Activated naive CD4-positive, alpha-beta T cell treated with anti-CD3 and anti-CD28 coated beads, Interleukin-2, amount 50 U/mL, for 24 hours (primary cell): ENCODE measurements at regions not wholly inside any gene's neighbourhood (a gene's known extent, or its start where the extent isn't known, plus 50 kb on each side); places are given as distances from the start of the nearest gene placed in this dataset.
"Not testable (repeated sequence)": the region's sequence is repeated elsewhere in the genome, so short reads cannot be mapped to it uniquely, and the experiment has no call there.

ENCODE experiments used
- H3K27ac Mint-ChIP-seq: one replicate; pipeline ENCODE4 v1.8.0; 2021; ENCODE audit warnings: mild to moderate bottlenecking, mixed read lengths
- H3K27me3 Mint-ChIP-seq: one replicate; pipeline ENCODE4 v1.8.0; 2021; ENCODE audit warnings: mixed read lengths
- H3K36me3 Mint-ChIP-seq: one replicate; pipeline ENCODE4 v1.8.0; 2021; ENCODE audit warnings: mixed read lengths
- H3K4me1 Mint-ChIP-seq: one replicate; pipeline ENCODE4 v1.8.0; 2021; ENCODE audit warnings: mixed read lengths
- H3K4me3 Mint-ChIP-seq: one replicate; pipeline ENCODE4 v1.8.0; 2021; ENCODE audit warnings: mild to moderate bottlenecking, mixed read lengths
- H3K9me3 Mint-ChIP-seq: one replicate; pipeline ENCODE4 v1.8.0; 2021; ENCODE audit warnings: mixed read lengths

GRCh38 chr2:242032780-242033656 is 163.5 kb downstream of the RTP5 start:
- no peaks in the 10 kb centered on the region for H3K27me3 Mint-ChIP-seq
- peak overlapping the region; percentile 70 for H3K27ac Mint-ChIP-seq
- no peaks in the 10 kb centered on the region for H3K9me3 Mint-ChIP-seq
- H3K4me3 Mint-ChIP-seq, result no peak overlapping the region
- H3K4me1 Mint-ChIP-seq, result peaks cover 56% of the 10 kb centered on the region
- peaks cover 21% of the 10 kb centered on the region for H3K36me3 Mint-ChIP-seq

DNA sequence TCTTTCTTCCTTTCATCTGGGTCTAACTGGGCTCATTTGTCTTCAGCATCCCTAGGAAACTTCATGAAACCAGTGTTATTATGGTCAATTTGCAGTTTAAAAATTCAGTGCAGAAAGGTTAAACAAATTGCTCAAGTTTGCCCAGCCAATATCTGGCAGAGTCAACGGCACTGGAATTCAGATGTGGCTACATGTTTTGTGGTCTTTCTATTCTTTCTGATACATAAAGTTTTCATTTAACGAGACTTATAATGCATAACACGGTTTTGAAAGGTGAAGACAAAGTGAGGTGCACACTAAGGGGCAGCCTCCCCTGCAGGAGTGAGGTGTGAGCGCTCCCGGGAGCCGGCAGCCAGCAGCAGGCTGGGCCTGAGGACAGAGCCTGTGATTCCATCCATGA is 164.6 kb downstream of the RTP5 start:
- H3K4me3 Mint-ChIP-seq, result peak overlapping the region; percentile 30

GRCh38 chr2:242034996-242035814 is 165.7 kb downstream of the RTP5 start:
- Mint-ChIP-seq H3K4me3 (no peak overlapping the region), H3K4me1 (peaks cover 36% of the 10 kb centered on the region), H3K9me3 (no peaks in the 10 kb centered on the region), H3K27me3 (no peaks in the 10 kb centered on the region), H3K27ac (no peak overlapping the region), H3K36me3 (peaks cover 7% of the 10 kb centered on the region)

More for the DNA sequence above, 164.6 kb downstream of the RTP5 start:
- H3K27me3 Mint-ChIP-seq, result no peaks in the 10 kb centered on the region
- peaks cover 15% of the 10 kb centered on the region for H3K36me3 Mint-ChIP-seq
- no peaks in the 10 kb centered on the region for H3K9me3 Mint-ChIP-seq
- H3K4me1 Mint-ChIP-seq, result peaks cover 47% of the 10 kb centered on the region
- peak overlapping the region; percentile 68 for H3K27ac Mint-ChIP-seq

- Mint-ChIP-seq H3K36me3 (peaks cover 5% of the 10 kb centered on the region), H3K4me3 (no peak overlapping the region), H3K9me3 (no peaks in the 10 kb centered on the region), H3K27ac (peak overlapping the region; percentile 8), H3K27me3 (no peaks in the 10 kb centered on the region), H3K4me1 (peaks cover 28% of the 10 kb centered on the region)
These were observed 166.5 kb downstream of the RTP5 start for GRCh38 chr2:242035858-242036652.

GRCh38 chr2:242036653-242036950 is 167.1 kb downstream of the RTP5 start:
- Mint-ChIP-seq H3K36me3 (peaks cover 3% of the 10 kb centered on the region), H3K4me1 (peaks cover 23% of the 10 kb centered on the region), H3K4me3 (no peak overlapping the region), H3K9me3 (no peaks in the 10 kb centered on the region), H3K27me3 (no peaks in the 10 kb centered on the region), H3K27ac (peak overlapping the region; percentile 8)

DNA sequence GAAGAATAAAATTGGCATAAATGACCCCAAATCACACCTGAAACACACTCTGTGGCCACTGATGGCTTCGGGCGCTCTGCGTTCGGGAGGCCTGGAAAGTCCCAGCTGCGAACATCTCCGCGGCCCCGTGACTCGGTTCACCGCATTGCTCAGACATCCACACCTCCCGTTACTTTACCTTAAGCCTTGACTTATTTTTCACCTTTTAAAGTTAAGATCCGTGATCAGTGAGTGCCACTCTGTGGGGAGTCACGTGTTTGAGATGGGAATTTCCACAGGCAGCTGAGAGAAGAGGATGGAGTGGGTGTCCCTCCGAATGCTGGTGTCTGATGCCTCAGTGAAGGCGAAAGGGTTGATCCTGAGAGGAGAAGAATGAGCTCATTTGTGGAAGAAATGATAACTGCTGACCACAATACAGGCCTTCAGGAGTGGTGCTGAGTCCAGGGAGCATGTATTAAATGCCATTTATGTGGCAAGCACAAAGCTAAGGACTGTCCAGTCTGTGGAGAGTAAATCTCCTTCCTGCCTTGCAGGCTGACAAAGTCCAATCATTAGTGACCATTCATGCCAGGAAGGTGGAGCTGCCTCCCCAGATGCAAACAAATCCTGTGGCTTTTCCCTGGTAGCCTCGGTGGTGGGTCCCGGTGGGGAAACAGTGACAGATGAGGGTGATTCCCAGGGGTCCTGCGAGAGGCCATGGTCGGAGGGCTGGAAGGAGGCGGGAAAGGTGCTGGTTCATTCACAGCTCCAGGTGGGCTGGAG is 168.8 kb downstream of the RTP5 start:
- H3K9me3 Mint-ChIP-seq, result no peaks in the 10 kb centered on the region
- H3K36me3 Mint-ChIP-seq, result peaks cover 2% of the 10 kb centered on the region
- H3K4me1 Mint-ChIP-seq, result peaks cover 9% of the 10 kb centered on the region
- H3K27ac Mint-ChIP-seq, result no peak overlapping the region
- peaks cover 2% of the 10 kb centered on the region for H3K27me3 Mint-ChIP-seq
- no peak overlapping the region for H3K4me3 Mint-ChIP-seq

DNA sequence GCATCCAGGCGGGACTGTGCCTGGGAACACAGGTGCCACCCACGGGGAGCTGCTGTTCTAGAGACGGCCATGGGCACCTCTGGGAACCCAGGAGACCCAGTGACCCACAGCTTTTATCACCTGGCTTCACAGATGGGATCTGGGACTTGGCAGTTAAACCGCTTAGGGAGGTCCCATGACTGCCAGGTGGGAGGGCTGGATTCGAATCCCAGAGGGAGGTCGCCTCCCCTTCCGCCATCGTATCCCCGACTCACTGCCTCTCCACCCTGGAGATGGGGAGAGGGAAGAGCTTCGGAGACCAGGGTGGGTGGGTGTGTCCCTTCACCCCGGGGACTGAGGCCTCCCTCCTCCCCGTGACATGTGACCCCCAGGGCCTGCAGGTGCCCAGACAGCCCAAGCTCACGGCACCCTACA is 169.4 kb downstream of the RTP5 start:
- no peaks in the 10 kb centered on the region for H3K36me3 Mint-ChIP-seq
- H3K9me3 Mint-ChIP-seq, result no peaks in the 10 kb centered on the region
- peaks cover 3% of the 10 kb centered on the region for H3K4me1 Mint-ChIP-seq
- H3K27ac Mint-ChIP-seq, result no peak overlapping the region
- no peak overlapping the region for H3K4me3 Mint-ChIP-seq
- H3K27me3 Mint-ChIP-seq, result peaks cover 4% of the 10 kb centered on the region

GRCh38 chr2:242040303-242040655 is 170.8 kb downstream of the RTP5 start:
- Mint-ChIP-seq H3K4me3 (no peak overlapping the region), H3K4me1 (no peaks in the 10 kb centered on the region), H3K36me3 (no peaks in the 10 kb centered on the region), H3K9me3 (no peaks in the 10 kb centered on the region), H3K27me3 (peaks cover 4% of the 10 kb centered on the region), H3K27ac (no peak overlapping the region)

GRCh38 chr2:242040681-242041080 is 171.2 kb downstream of the RTP5 start:
- Mint-ChIP-seq H3K4me3 (no peak overlapping the region), H3K36me3 (no peaks in the 10 kb centered on the region), H3K4me1 (no peaks in the 10 kb centered on the region), H3K27me3 (peaks cover 4% of the 10 kb centered on the region), H3K9me3 (no peaks in the 10 kb centered on the region), H3K27ac (no peak overlapping the region)

GRCh38 chr2:242041816-242042215 is 172.3 kb downstream of the RTP5 start:
- H3K9me3 Mint-ChIP-seq, result no peaks in the 10 kb centered on the region
- no peak overlapping the region for H3K27ac Mint-ChIP-seq
- H3K27me3 Mint-ChIP-seq, result peaks cover 5% of the 10 kb centered on the region
- no peaks in the 10 kb centered on the region for H3K4me1 Mint-ChIP-seq
- H3K4me3 Mint-ChIP-seq, result no peak overlapping the region
- no peaks in the 10 kb centered on the region for H3K36me3 Mint-ChIP-seq

DNA sequence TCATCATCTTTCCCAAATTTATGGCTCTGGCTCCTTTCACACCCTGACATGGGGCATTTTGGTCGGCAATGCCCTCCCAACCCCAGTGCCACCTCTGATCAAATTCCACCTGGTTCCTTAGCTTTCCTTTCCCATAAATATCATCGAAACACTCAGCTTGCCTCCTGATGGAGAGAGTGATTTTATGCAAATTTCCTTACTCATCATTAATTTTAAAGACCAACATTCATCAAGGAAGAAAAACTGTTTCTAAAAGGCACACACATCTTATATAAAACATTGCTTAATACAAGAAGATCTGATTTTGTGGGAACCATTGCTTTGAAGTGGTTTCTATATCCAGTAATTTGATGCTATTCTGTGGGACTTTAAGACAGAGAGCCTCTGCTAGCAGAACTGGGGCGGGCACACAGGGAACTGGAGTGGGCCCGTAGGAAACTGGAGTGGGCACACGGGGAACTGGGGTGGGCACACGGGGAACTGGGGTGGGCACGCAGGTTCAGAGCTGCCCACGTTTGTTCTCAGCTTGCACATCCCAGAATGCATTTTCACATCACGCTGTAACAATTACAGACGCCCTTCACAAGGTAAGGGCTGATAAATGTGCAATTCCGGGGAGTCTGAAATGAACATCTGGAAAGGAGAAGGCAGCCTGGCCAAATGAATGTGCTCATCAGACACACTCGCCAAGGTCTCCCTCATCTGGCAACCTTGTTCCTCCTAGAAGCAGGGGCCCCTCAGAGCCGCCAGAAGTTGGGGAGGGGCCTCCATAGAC is 174.2 kb downstream of the RTP5 start:
- no peak overlapping the region for H3K4me3 Mint-ChIP-seq
- H3K27me3 Mint-ChIP-seq, result peaks cover 5% of the 10 kb centered on the region
- H3K27ac Mint-ChIP-seq, result no peak overlapping the region
- H3K4me1 Mint-ChIP-seq, result no peaks in the 10 kb centered on the region
- H3K9me3 Mint-ChIP-seq, result no peaks in the 10 kb centered on the region
- H3K36me3 Mint-ChIP-seq, result no peaks in the 10 kb centered on the region

- Mint-ChIP-seq H3K27me3 (peaks cover 5% of the 10 kb centered on the region), H3K36me3 (no peaks in the 10 kb centered on the region), H3K27ac (no peak overlapping the region), H3K9me3 (no peaks in the 10 kb centered on the region), H3K4me1 (no peaks in the 10 kb centered on the region), H3K4me3 (no peak overlapping the region)
These were observed 174.7 kb downstream of the RTP5 start for GRCh38 chr2:242044313-242044590.

DNA sequence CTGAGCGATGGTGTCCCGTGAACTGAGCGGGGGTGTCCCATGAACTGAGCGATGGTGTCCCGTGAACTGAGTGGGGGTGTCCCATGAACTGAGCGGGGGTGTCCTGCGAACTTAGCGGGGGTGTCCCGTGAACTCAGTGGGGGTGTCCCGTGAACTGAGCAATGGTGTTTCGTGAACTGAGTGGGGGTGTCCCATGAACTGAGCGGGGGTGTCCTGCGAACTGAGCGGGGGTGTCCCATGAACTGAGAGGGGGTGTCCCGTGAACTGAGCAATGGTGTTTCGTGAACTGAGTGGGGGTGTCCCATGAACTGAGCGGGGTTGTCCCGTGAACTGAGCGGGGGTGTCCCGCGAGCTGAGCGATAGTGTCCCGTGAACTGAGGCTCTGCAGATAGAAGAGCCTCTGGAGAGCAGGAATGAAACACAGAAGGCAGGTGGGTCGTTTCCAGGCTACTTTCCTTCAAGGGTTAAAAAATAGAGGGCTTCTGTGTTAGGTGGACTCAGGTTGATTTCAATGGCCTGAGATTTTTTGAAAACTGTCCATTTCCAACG is 176.1 kb downstream of the RTP5 start:
- not testable (repeated sequence) for H3K27ac Mint-ChIP-seq, H3K9me3 Mint-ChIP-seq, H3K4me1 Mint-ChIP-seq, H3K36me3 Mint-ChIP-seq, H3K27me3 Mint-ChIP-seq, H3K4me3 Mint-ChIP-seq

- H3K27me3 Mint-ChIP-seq, result peaks cover 5% of the 10 kb centered on the region
- no peaks in the 10 kb centered on the region for H3K4me1 Mint-ChIP-seq
- H3K4me3 Mint-ChIP-seq, result no peak overlapping the region
- no peaks in the 10 kb centered on the region for H3K9me3 Mint-ChIP-seq
- H3K27ac Mint-ChIP-seq, result no peak overlapping the region
- H3K36me3 Mint-ChIP-seq, result no peaks in the 10 kb centered on the region
These were observed 176.8 kb downstream of the RTP5 start for GRCh38 chr2:242046206-242046826.
